ENCODE measurements at regions not wholly inside any gene's neighbourhood (a gene's known extent, or its start where the extent isn't known, plus 50 kb on each side); places are given as distances from the start of the nearest gene placed in this dataset.

- TF ChIP-seq, protein P1, sequence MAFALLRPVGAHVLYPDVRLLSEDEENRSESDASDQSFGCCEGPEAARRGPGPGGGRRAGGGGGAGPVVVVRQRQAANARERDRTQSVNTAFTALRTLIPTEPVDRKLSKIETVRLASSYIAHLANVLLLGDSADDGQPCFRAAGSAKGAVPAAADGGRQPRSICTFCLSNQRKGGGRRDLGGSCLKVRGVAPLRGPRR (CRISPR knock-in tag; IDR thresholded peaks at IDR 0.05), result no peak
- TF ChIP-seq, protein P2, sequence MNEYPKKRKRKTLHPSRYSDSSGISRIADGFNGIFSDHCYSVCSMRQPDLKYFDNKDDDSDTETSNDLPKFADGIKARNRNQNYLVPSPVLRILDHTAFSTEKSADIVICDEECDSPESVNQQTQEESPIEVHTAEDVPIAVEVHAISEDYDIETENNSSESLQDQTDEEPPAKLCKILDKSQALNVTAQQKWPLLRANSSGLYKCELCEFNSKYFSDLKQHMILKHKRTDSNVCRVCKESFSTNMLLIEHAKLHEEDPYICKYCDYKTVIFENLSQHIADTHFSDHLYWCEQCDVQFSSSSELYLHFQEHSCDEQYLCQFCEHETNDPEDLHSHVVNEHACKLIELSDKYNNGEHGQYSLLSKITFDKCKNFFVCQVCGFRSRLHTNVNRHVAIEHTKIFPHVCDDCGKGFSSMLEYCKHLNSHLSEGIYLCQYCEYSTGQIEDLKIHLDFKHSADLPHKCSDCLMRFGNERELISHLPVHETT (CRISPR knock-in tag; conservative IDR thresholded peaks at IDR 0.05 in 1 of 2, IDR thresholded peaks at IDR 0.05 in 1 of 2), result no peak
- TF ChIP-seq ZNF512 (tag; IDR thresholded peaks at IDR 0.05), result no peak
- no peak for TF ChIP-seq SETDB1 (IDR thresholded peaks at IDR 0.05; ENCODE audit: low read length)
- TF ChIP-seq MEF2A (IDR thresholded peaks at IDR 0.05; ENCODE audit: control insufficient read depth, low read depth, low read length), result no peak
- no peak for TF ChIP-seq SAFB (IDR thresholded peaks at IDR 0.05; ENCODE audit: borderline replicate concordance, low read depth, low read length)
- TF ChIP-seq, protein P3, sequence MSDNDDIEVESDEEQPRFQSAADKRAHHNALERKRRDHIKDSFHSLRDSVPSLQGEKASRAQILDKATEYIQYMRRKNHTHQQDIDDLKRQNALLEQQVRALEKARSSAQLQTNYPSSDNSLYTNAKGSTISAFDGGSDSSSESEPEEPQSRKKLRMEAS (CRISPR knock-in tag; IDR thresholded peaks at IDR 0.05), result no peak
- no peak for TF ChIP-seq HDAC8 (tag; IDR thresholded peaks at IDR 0.05)
- TF ChIP-seq CTBP1 (IDR thresholded peaks at IDR 0.05; ENCODE audit: borderline replicate concordance), result no peak
- TF ChIP-seq FOXK1 (CRISPR knock-in tag; IDR thresholded peaks at IDR 0.05; ENCODE audit: borderline replicate concordance), result no peak
These were observed 350.5 kb upstream of the PDE3A start (continued) for GRCh38 chr12:20017802-20018201.

All from K562 (cell line).